AG09309 (cell line): ENCODE measurements at regions not wholly inside any gene's neighbourhood (a gene's known extent, or its start where the extent isn't known, plus 50 kb on each side); places are given as distances from the start of the nearest gene placed in this dataset.

Experiments
- DNase-seq: peaks from one replicate; pipeline ENCODE4 v3.0.0-alpha.2; 2010; ENCODE audit warnings: low read depth
- H3K4me3 ChIP-seq: 2 replicates; pipeline ENCODE4 v1.5.1; 2011; ENCODE audit warnings: mild to moderate bottlenecking, low read depth, low read length, moderate library complexity; ENCODE audit not compliant: control insufficient read depth
- TF ChIP-seq, protein P1 (sequence below): IDR thresholded peaks from 2 replicates; pipeline ENCODE4 v1.5.1; 2011; ENCODE audit warnings: mild to moderate bottlenecking, low read depth, low read length, inconsistent platforms; ENCODE audit not compliant: insufficient read depth, control insufficient read depth; ENCODE audit errors: missing control alignments

DNA sequence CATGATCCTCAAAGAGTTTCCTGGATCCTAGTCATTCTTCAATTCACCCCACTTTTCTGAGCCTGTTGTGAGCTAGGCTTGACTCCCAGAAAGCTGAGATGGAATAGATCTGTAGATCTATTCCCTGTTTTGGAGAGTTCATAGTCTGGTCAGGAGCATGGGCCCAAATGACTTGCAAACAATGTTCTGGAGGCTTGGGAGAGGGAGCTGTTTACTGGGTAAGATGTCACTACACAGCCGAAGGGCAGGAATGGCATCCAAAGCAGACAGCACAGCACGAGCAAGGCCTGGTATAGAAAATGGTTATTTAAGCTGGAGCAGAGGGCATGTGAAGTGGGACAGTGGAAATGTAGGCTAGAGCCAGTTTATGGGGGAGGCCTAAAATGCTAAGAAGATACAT lies 152.5 kb upstream of the ALDH1B1 start:
- DNase-seq: no peak
- no peak overlapping the region for H3K4me3 ChIP-seq
- TF ChIP-seq, protein P1, sequence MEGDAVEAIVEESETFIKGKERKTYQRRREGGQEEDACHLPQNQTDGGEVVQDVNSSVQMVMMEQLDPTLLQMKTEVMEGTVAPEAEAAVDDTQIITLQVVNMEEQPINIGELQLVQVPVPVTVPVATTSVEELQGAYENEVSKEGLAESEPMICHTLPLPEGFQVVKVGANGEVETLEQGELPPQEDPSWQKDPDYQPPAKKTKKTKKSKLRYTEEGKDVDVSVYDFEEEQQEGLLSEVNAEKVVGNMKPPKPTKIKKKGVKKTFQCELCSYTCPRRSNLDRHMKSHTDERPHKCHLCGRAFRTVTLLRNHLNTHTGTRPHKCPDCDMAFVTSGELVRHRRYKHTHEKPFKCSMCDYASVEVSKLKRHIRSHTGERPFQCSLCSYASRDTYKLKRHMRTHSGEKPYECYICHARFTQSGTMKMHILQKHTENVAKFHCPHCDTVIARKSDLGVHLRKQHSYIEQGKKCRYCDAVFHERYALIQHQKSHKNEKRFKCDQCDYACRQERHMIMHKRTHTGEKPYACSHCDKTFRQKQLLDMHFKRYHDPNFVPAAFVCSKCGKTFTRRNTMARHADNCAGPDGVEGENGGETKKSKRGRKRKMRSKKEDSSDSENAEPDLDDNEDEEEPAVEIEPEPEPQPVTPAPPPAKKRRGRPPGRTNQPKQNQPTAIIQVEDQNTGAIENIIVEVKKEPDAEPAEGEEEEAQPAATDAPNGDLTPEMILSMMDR: no peak

DNA sequence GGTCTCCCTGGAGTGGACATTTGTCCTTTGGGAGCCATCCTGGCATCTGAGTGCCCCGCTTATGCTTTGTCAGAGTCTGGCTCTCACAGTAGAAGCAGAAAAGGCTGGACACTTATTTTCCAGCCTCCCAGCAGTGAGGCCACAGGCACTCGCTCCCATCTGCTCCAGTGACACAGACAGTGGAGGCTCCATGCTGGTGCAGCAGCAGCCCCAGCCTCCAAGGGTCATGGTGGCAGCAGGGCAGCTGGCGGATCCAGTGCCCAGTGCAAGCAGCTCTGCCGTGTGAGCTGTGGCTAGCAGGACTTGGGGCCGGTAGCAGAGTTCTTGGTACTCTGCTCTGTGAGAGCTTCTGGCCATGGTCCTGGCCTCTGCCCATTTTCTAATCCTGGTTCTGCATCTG lies 157.3 kb upstream of the ALDH1B1 start:
- TF ChIP-seq, protein P1: no peak
- DNase-seq: no peak
- no peak overlapping the region for H3K4me3 ChIP-seq

DNA sequence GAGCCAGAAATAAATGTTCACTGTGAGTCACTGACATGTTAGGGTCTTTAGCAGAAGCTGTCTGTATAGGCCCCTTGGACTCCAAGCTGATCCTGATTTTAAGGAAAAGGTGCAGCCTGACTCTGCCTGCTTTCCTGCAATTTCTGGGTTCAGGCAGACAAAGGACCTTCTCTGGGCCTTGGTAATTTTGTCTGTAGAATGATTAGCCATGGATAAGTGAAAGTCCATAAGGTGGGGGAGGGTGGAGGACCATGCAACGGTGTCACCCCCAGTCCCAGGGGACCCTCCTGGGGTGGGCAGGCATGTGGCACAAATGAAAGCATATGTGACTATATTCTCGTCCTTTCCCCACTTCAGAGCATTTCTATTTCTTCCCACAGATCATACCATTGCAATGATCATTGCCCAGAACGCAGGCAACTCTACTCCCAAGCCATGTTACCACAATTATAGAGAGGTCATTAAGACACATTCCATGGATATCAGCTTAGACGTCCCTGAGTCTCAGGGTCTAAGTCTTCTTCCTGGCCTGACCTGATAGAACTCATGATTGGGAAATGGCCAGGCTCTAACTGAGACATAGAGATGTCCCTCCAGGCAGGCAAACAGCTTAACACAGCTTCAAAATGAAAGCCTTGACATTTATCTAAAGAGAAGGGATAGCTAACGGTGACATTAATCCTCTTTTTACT lies 157.9 kb upstream of the ALDH1B1 start:
- TF ChIP-seq, protein P1: no peak
- H3K4me3 ChIP-seq: no peak overlapping the region
- no peak for DNase-seq

DNA sequence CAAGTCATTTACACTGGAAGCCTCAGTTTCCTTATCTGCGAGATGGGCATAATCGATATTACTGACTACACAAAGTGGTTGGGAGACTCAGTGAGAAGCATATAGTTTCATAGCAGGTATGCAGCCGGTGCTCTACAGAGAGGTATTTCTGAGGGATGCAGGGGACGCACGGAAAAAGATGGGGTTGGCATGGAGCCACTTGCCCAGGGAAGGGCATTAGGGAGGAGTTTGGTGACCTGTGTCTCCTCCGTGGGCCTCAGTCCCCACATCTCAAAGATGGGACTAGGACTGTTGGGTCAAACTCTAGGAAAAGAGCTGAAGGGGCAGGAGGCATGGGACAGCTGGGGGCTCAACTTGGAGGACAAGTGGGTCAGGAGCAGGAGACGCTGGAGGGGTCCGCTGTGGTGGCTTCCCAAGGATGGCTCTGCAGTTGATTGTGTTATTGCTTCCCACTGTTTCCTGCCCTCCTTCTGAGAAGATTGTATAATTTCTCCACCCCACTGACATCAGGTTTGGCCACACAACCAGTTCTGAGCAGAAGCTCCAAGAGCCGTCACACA lies 158.6 kb upstream of the ALDH1B1 start:
- TF ChIP-seq, protein P1: no peak

DNA sequence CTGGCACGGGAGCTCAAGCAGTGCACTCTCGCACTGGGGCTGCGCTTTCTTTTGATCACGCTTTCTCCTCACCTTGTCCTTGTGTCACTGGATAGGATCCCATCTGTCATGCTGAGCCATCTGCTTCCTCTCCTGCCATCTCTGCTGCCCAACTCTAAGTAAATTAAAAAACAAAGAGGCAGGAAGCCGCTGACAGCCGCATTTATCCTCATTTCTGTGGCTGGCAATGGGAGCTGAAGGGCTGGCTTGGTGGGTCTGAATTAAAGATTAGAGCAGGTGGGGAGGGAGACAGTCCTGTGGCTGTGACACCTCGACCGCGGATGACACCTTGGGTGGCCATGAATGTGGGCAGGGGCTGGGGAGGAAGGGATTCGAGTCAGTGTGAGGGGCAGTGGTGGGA lies 159.2 kb upstream of the ALDH1B1 start:
- no peak for DNase-seq
- TF ChIP-seq, protein P1: no peak
- H3K4me3 ChIP-seq: no peak overlapping the region

More for the DNA sequence above, 158.6 kb upstream of the ALDH1B1 start:
- no peak for DNase-seq
- H3K4me3 ChIP-seq: no peak overlapping the region

DNA sequence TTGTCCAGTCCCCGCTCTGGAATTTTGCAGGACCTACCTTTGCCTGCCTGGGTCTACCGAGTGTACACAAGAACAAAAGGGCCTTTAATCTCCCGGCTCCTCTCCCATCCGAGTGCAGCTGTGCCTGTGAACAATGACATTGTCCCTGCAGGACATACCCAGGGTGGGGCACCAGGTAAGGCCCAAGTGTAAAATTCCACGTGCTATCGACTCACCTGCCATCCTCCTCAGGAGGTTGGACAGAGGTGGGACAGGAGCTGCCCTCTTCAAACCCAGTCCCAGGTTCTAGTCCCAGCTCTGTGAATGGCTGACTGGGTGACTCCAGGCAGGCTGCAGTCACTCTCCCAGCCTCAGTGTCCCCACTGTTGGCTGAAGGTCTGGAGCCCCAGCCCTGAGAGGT lies 159.6 kb upstream of the ALDH1B1 start:
- H3K4me3 ChIP-seq: no peak overlapping the region
- DNase-seq: no peak
- TF ChIP-seq, protein P1: no peak
